HG02973 (cell line): ENCODE measurements at regions not wholly inside any gene's neighbourhood (a gene's known extent, or its start where the extent isn't known, plus 50 kb on each side); places are given as distances from the start of the nearest gene placed in this dataset.

Experiments
- ATAC-seq: cut with Tn5 transposase; IDR thresholded peaks from one replicate; pipeline ENCODE4 v1.9.1; 2021; ENCODE audit warnings: moderate library complexity; ENCODE audit not compliant: unreplicated experiment

DNA sequence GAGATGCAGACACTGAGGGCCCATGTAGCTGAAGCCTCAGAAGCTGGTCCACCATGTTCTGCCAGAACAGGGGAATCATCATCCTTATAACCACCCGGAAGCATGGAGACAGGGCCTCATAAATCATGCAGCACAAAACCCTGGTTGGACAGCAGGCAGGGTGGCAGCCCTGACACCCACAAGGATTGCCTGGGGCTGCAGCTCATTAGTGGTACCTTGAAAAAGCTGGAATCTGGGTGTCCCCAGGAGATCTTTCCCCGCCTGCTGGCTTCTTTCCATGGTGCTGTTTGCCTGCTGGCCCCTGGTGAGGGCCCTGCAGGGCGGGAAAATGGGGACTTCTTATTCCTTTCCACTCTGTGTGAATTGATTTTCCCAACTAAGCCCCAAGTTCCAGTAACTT lies 50.6 kb upstream of the GGTLC1 start:
- ATAC-seq: no peak
